ENCODE measurements at regions not wholly inside any gene's neighbourhood (a gene's known extent, or its start where the extent isn't known, plus 50 kb on each side); places are given as distances from the start of the nearest gene placed in this dataset.
"Not testable (repeated sequence)": the region's sequence is repeated elsewhere in the genome, so short reads cannot be mapped to it uniquely, and the experiment has no call there.

DNA sequence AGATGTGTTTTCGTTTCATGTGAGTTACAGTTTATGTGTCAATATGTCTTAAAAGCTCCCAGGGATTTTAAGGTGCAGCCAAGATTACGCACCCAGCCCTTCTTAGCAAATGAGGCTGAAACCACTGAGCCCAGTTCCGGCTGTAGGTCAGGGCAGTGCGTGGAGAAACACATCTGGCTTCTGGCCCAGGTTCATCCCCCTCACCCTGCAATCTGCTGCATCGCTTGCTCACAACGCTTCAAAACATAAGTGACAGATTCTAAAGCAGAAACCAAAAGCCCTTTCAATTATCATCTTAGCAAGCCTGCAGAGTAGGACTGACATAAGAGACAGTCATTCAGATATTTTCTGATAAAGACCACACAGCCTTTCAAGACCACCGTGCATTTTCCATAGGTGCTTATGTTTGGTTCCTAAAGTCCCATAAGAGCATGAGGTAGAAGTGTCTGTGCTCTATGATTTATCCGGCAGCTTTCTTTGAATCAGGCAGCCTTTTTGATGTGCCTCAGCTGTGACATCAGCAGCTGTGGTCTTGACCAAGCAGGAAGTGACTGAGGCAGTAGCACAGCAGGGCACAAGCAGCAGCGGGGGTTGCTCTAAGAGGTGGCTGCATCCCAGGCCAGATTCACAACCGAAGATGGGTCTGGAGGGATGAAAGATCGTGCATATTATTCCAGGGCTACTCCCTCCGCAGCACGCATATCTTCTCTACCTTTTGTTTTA is 72.1 kb upstream of the LYZL2 start:
- Histone ChIP-seq H3K36me3 (ENCODE audit: low read depth, missing control alignments) (no peaks in the 10 kb centered on the region), H3K27me3 (no peaks in the 10 kb centered on the region), H3K4me3 (no peak overlapping the region), H3K9me3 (no peaks in the 10 kb centered on the region), H3K4me1 (no peaks in the 10 kb centered on the region), H3K27ac (no peak overlapping the region)
- intact Hi-C loops (cut with DNase I; ENCODE audit: low total_unique reads): no loop called here
- DNase-seq: no peak
- 71 to 76% methylated on average over 13 of the region's 13 CpGs for WGBS, 2 donors
- TF ChIP-seq POLR2A (IDR thresholded peaks at IDR 0.05): no peak
- TF ChIP-seq, protein P1, sequence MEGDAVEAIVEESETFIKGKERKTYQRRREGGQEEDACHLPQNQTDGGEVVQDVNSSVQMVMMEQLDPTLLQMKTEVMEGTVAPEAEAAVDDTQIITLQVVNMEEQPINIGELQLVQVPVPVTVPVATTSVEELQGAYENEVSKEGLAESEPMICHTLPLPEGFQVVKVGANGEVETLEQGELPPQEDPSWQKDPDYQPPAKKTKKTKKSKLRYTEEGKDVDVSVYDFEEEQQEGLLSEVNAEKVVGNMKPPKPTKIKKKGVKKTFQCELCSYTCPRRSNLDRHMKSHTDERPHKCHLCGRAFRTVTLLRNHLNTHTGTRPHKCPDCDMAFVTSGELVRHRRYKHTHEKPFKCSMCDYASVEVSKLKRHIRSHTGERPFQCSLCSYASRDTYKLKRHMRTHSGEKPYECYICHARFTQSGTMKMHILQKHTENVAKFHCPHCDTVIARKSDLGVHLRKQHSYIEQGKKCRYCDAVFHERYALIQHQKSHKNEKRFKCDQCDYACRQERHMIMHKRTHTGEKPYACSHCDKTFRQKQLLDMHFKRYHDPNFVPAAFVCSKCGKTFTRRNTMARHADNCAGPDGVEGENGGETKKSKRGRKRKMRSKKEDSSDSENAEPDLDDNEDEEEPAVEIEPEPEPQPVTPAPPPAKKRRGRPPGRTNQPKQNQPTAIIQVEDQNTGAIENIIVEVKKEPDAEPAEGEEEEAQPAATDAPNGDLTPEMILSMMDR (IDR thresholded peaks at IDR 0.05): no peak

DNA sequence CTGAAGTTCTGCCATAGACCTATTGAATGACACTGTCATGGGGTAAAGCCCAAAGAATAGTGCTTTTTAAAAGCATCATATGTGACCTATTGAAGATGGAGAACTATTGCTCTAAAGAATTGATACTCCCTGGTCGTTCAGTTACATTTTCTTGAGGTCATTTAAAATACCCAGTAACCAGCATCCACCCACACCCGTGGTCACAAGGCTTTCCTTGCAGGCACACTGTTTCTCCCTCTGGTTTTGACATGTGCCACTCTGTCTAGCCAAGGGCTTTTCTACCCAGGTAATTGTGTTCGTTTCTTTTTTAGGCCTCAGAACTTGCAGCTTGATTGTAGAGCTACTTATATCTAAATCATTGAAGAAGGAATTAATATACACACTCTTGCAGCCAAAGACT is 68.3 kb upstream of the LYZL2 start:
- no peaks in the 10 kb centered on the region for H3K4me1 ChIP-seq
- H3K36me3 ChIP-seq (ENCODE audit: low read depth, missing control alignments): no peaks in the 10 kb centered on the region
- no peak for TF ChIP-seq POLR2A (IDR thresholded peaks at IDR 0.05)
- TF ChIP-seq, protein P1 (IDR thresholded peaks at IDR 0.05): no peak
- intact Hi-C loops (cut with DNase I; ENCODE audit: low total_unique reads): no loop called here
- 85 to 87% methylated on average over 3 of the region's 3 CpGs for WGBS, 2 donors
- DNase-seq: no peak
- no peak overlapping the region for H3K4me3 ChIP-seq
- no peak overlapping the region for H3K27ac ChIP-seq
- no peaks in the 10 kb centered on the region for H3K27me3 ChIP-seq
- H3K9me3 ChIP-seq: no peaks in the 10 kb centered on the region

DNA sequence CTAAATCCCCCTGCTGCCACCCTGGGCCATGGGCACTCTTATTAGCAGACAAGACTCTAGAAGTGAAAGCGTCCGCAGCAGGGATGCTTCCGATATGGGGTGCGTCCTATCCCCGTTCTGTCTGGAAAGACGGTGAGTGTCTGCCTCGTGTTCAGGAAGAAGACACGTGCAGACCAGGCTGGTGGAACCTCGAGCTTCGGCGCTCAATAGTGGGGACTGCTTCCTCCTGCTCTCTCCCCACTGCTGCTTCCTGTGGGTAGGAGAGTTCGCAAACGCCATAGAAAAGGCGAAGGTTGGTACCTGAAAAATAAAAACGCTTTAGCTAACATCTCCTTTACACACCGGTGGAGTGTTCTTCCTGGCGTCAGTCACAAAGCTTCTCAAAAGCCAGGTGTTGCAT is 67.7 kb upstream of the LYZL2 start:
- H3K27ac ChIP-seq; H3K4me3 ChIP-seq; H3K27me3 ChIP-seq; intact Hi-C loops (cut with DNase I; ENCODE audit: low total_unique reads); H3K4me1 ChIP-seq; H3K9me3 ChIP-seq; H3K36me3 ChIP-seq (ENCODE audit: low read depth, missing control alignments); DNase-seq: not testable (repeated sequence)
- 65 to 71% methylated on average over 17 of the region's 17 CpGs for WGBS, 2 donors

DNA sequence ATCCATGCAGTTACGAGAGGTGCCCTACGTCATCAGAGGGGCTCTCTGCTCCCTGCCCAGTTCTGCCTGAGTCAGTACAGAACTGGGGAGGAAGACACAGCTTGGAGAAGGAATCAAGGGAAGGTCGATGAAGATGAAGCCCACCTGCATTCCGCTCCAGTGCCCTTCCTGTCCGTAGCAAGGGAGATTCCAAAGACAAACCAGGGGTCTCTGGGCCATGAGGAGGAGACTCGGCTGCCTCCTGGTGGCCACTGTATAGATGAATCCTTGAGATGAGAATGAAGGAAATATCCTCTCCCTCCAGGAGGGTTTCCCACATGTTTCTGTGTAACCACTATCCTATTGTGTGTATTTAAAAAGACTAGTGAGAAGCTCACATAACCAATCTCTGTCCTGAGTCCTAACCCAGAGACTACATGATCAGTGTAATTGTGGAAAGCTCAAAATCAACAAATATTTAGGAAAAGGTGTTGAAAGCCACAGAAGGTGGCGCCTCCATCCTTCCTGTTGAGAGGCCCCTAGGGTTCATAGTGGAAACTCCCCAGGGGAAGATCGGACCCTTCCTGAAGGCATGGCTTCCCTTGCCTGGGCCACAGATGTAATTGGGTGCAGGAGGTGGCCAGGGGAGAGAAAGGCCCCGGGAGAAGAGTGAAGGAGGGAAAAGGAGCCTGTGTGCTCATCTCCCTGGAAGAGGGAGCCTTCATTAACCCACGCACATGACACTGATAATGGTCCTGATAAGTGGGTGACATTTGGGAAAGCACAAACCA is 67.0 kb upstream of the LYZL2 start:
- H3K36me3 ChIP-seq (ENCODE audit: low read depth, missing control alignments); H3K4me1 ChIP-seq; DNase-seq; H3K27me3 ChIP-seq; H3K9me3 ChIP-seq; intact Hi-C loops (cut with DNase I; ENCODE audit: low total_unique reads); H3K27ac ChIP-seq; H3K4me3 ChIP-seq: not testable (repeated sequence)
- WGBS, 2 donors: 79 to 84% methylated on average over 8 to 9 of the region's 10 CpGs

DNA sequence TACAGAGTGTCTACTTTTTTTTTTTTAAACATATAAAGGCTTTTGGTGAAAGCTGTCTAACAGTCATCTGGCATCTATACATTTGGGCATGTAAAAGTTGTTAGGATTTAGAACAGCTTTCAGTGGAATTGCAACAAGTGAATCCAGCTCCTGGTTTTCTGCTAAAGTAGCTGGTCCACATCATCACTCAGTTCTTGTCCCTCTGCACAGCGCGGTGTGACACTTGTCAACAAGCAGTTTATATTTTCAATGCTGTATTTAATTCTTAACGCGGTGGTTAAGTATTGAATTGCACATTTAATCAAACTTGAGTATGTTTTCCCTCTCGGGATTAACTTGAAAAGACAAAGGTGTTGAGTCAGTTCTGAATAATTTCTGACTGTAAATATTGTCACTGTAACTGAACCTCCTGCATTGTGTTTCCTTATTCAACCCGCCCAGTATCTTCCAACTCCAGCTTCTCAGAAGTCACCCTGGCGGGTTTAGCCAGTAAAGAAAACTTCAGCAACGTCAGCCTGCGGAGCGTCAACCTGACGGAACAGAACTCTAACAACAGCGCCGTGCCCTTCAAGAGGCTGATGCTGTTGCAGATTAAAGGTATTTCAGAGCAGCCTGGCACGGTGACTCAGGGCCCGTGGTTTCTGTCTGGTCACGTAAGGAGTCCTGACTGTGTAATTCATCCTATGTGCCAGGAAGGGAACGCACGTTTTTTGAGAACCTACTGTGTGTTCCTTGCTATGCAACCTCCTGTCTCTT is 66.1 kb upstream of the LYZL2 start:
- H3K4me1 ChIP-seq; H3K27me3 ChIP-seq; intact Hi-C loops (cut with DNase I; ENCODE audit: low total_unique reads); H3K27ac ChIP-seq; H3K36me3 ChIP-seq (ENCODE audit: low read depth, missing control alignments); H3K9me3 ChIP-seq; DNase-seq; H3K4me3 ChIP-seq: not testable (repeated sequence)
- WGBS, 2 donors: 90% methylated on average over 18 of the region's 18 CpGs

DNA sequence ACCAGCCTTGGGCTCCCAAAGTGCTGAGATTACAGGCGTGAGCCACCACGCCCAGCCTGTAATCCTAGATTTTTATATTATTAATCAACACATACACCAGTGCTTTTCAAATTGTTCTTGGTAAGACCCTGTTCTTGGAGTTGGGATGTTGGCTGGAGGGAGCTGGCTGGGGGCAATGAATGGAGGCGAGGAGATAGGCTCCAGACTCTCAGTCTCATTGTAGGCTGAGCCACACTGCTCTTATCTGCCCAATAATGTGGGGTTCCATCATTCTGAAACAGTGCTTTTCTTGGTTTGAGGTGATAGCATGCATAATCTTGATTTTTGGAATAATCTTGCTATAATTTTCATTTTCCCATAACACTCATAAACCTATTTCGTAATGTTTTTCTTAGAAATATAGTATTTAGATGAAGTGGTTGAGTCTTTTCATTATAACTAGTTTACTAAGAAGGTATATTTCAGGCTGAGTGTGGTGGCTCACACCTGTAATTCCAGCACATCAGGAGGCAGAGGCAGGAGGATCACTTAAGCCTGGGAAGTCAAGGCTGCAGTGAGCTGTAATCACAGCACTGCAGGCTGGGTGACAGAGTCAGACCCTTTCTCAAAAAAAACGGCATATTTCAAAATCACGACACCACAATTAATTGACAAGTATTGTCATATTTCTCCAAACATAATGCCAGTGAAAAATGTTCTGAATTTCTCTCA is 65.1 kb upstream of the LYZL2 start:
- H3K4me3 ChIP-seq: no peak overlapping the region
- no peaks in the 10 kb centered on the region for H3K36me3 ChIP-seq (ENCODE audit: low read depth, missing control alignments)
- TF ChIP-seq POLR2A (IDR thresholded peaks at IDR 0.05): no peak
- TF ChIP-seq, protein P1 (IDR thresholded peaks at IDR 0.05): no peak
- no peak overlapping the region for H3K27ac ChIP-seq
- no peaks in the 10 kb centered on the region for H3K27me3 ChIP-seq
- intact Hi-C loops (cut with DNase I; ENCODE audit: low total_unique reads): no loop called here
- no peaks in the 10 kb centered on the region for H3K4me1 ChIP-seq
- DNase-seq: no peak
- no peaks in the 10 kb centered on the region for H3K9me3 ChIP-seq
- WGBS, 2 donors: 88 to 95% methylated on average over 6 of the region's 6 CpGs
